ENCODE measurements at regions not wholly inside any gene's neighbourhood (a gene's known extent, or its start where the extent isn't known, plus 50 kb on each side); places are given as distances from the start of the nearest gene placed in this dataset.

GRCh38 chr4:17284323-17285175 lies 227.3 kb downstream of the QDPR start:
- TF ChIP-seq, protein P1, sequence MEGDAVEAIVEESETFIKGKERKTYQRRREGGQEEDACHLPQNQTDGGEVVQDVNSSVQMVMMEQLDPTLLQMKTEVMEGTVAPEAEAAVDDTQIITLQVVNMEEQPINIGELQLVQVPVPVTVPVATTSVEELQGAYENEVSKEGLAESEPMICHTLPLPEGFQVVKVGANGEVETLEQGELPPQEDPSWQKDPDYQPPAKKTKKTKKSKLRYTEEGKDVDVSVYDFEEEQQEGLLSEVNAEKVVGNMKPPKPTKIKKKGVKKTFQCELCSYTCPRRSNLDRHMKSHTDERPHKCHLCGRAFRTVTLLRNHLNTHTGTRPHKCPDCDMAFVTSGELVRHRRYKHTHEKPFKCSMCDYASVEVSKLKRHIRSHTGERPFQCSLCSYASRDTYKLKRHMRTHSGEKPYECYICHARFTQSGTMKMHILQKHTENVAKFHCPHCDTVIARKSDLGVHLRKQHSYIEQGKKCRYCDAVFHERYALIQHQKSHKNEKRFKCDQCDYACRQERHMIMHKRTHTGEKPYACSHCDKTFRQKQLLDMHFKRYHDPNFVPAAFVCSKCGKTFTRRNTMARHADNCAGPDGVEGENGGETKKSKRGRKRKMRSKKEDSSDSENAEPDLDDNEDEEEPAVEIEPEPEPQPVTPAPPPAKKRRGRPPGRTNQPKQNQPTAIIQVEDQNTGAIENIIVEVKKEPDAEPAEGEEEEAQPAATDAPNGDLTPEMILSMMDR (IDR thresholded peaks at IDR 0.05), result no peak
- TF ChIP-seq POLR2A (IDR thresholded peaks at IDR 0.05) (no peak), EP300 (IDR thresholded peaks at IDR 0.05) (no peak), POLR2AphosphoS5 (IDR thresholded peaks at IDR 0.05) (no peak)

All from suprapubic skin (tissue), 4 donors.